Cerebellar cortex (tissue), 1 donor: ENCODE measurements at regions not wholly inside any gene's neighbourhood (a gene's known extent, or its start where the extent isn't known, plus 50 kb on each side); places are given as distances from the start of the nearest gene placed in this dataset.
"Not testable (repeated sequence)": the region's sequence is repeated elsewhere in the genome, so short reads cannot be mapped to it uniquely, and the experiment has no call there.

ENCODE experiments used
- DNase-seq: peaks from one replicate; pipeline ENCODE4 v3.0.0-alpha.2; 2015; ENCODE audit warnings: low spot score

- peak; percentile 74 for DNase-seq
Measured at GRCh38 chr11:7143908-7144307, 55.1 kb downstream of the RBMXL2 start.

DNA sequence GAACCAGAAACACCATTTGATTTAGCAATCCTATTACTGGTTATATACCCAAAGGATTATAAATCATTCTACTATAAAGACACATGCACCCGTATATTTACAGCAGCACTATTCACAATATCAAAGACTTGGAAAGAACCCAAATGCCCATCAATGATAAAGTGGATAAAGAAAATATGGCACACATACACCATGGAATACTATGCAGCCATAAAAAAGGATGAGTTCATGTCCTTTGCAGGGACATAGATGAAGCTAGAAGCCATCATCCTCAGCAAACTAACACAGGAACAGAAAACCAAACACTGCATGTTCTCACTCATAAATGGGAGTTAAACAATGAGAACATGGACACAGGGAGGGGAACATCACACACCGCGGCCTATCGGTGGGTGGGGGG is 61.3 kb downstream of the RBMXL2 start:
- DNase-seq = not testable (repeated sequence)

DNA sequence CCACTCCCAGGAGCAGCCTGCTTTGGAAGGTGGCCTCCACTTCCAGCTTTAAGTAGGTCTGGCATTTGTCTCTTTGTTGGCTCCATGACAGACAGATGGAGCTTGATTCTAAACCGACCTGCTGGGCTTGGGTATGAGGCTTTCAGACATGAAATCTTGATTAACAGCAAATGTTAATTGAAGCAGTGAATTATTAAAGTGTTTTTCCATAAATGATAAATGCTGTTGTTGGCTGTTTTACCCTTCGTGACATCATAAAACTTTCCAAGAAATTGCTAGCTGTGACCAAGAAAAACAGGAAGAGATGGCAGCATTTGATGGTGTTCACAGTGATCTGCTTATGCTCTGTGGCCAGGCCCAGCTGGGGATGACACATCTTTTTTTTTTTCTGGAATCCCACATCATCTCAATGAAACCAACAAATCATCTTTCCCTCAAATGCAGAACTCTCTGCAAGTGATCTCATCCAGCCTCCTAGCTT is 66.1 kb downstream of the RBMXL2 start:
- DNase-seq = peak; percentile 65

- DNase-seq = no peak
Measured at GRCh38 chr11:7160814-7161489, 72.2 kb downstream of the RBMXL2 start.

- no peak for DNase-seq
Measured at GRCh38 chr11:7165911-7166310, 77.1 kb downstream of the RBMXL2 start.

DNA sequence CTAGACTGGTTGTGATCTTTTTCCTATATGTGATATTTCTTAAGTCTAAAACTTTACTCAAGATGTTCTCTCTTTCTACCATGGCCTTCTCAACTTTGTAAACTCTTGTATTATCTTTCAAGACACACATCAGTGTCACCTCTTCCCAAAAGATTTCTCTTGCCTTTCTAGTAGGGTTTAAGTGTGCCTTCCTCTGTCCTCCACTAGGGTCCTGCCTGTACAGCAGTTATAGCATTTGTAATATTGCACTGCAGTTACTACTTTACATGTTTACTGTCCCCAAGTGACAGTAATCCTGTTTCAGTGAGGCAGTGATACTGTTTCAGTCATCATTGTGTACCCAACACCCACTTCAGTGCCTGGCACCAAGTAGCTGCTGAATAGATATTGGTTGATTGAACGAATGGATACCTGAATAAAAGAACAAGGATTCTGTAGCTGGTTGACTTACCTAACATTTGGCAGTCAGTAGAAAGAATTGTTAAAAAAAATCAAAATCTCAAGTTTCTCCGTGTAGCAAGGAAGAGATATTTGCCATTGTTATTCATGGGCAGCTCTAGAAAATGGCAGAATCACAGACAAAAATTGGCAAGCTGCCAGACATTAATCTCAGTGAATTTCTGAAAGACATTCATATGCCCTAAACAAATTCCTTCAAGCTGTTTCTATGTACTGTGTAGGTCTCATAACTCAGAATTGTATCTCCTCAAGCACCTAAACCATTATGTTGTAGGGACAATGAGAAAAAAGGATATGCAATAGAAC is 79.4 kb downstream of the RBMXL2 start:
- DNase-seq = no peak

DNA sequence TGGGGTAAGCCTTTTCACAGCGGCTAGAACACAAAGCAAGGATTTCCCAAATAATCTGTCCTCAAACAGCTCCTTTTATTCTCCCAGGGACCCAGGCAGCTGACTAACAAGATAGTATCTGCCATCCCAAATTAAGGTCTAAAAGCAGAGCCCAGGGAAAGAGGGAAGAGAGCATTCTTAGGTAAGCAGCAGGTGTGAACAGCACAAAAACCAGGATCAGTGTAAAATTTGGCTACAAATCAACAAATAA is 79.9 kb downstream of the RBMXL2 start:
- no peak for DNase-seq

- DNase-seq = no peak
Measured at GRCh38 chr11:7170431-7170830, 81.3 kb upstream of the SYT9 start.

GRCh38 chr11:7175007-7175406 is 76.7 kb upstream of the SYT9 start:
- no peak for DNase-seq

GRCh38 chr11:7186190-7186589 is 65.5 kb upstream of the SYT9 start:
- no peak for DNase-seq

DNA sequence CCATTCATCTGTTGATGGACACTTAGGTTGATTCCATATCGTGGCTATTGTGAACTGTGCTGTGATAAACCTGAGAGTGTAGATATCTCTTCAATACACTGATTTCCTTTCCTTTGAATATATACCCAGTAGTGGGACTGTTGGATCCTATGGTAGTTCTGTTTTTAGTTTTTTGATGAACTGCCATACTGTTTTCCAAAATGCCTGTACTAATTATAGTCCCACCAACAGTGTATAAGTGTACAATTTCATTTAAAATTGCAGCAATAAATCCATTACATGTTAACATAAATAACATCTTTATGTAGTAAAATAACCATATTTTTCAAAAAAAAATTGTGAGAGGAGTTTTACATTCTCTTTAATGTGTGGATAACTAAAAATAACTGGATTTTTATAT is 65.0 kb upstream of the SYT9 start:
- no peak for DNase-seq

DNA sequence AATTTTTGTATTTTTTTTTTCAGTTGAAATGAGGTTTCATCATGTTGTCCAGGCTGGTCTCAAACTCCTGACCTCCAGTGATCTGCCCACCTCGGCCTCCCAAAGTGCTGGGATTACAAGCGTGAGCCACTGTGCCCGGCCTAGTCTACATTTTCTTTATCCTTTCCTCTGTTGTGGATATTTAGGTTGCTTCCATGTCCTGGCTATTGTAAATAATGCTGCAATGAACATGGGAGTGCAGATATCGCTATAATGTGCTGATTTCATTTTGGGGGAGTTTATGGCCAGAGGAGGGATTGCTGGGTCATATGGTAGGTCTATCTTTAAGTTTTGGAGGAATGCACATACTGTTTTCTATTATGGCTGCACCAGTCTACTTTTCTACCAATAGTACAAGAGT is 58.9 kb upstream of the SYT9 start:
- not testable (repeated sequence) for DNase-seq

GRCh38 chr11:7196396-7197146 is 55.1 kb upstream of the SYT9 start:
- no peak for DNase-seq

GRCh38 chr11:7197469-7197868 is 54.2 kb upstream of the SYT9 start:
- DNase-seq = no peak
